GM12864 (cell line): ENCODE measurements at regions not wholly inside any gene's neighbourhood (a gene's known extent, or its start where the extent isn't known, plus 50 kb on each side); places are given as distances from the start of the nearest gene placed in this dataset.

ENCODE experiments used
- DNase-seq: peaks from one replicate; pipeline ENCODE4 v3.0.0-alpha.2; 2011; ENCODE audit warnings: low read depth
- H3K4me3 ChIP-seq: 2 replicates; pipeline ENCODE4 v1.5.1; 2011; ENCODE audit warnings: mild to moderate bottlenecking, low read depth, low read length, control low read depth
- CTCF ChIP-seq: IDR thresholded peaks from 2 replicates; pipeline ENCODE4 v1.5.1; 2011; ENCODE audit warnings: low read depth, mild to moderate bottlenecking, moderate library complexity, low read length, control low read depth, inconsistent platforms; ENCODE audit errors: missing control alignments

- no peak for TF ChIP-seq CTCF
- no peak for DNase-seq
- no peak overlapping the region for H3K4me3 ChIP-seq
These were observed 115.4 kb upstream of the SCAF11 start for GRCh38 chr12:46105735-46106134.

- no peak overlapping the region for H3K4me3 ChIP-seq
- TF ChIP-seq CTCF, result no peak
These were observed 113.4 kb upstream of the SCAF11 start for GRCh38 chr12:46103559-46104383.

GRCh38 chr12:46101485-46101869 is 111.1 kb upstream of the SCAF11 start:
- TF ChIP-seq CTCF, result no peak
- DNase-seq, result no peak
- no peak overlapping the region for H3K4me3 ChIP-seq

More at GRCh38 chr12:46103559-46104383, 113.4 kb upstream of the SCAF11 start:
- no peak for DNase-seq

GRCh38 chr12:46100551-46101484 is 110.4 kb upstream of the SCAF11 start:
- DNase-seq, result no peak

GRCh38 chr12:46089414-46090162 is 99.2 kb upstream of the SCAF11 start:
- no peak overlapping the region for H3K4me3 ChIP-seq
- TF ChIP-seq CTCF, result no peak
- no peak for DNase-seq

More at GRCh38 chr12:46100551-46101484, 110.4 kb upstream of the SCAF11 start:
- TF ChIP-seq CTCF, result no peak
- H3K4me3 ChIP-seq, result no peak overlapping the region

- no peak for DNase-seq
- TF ChIP-seq CTCF, result no peak
- no peak overlapping the region for H3K4me3 ChIP-seq
These were observed 97.6 kb upstream of the SCAF11 start for GRCh38 chr12:46087916-46088439.
